ENCODE measurements at regions not wholly inside any gene's neighbourhood (a gene's known extent, or its start where the extent isn't known, plus 50 kb on each side); places are given as distances from the start of the nearest gene placed in this dataset.
"Not testable (repeated sequence)": the region's sequence is repeated elsewhere in the genome, so short reads cannot be mapped to it uniquely, and the experiment has no call there.

GRCh38 chr10:23513621-23514020 lies 74.7 kb downstream of the OTUD1 start:
- H3K23ac ChIP-seq (ENCODE audit: insufficient read length); H4K20me1 ChIP-seq (replicated peaks in 1 of 2; ENCODE audit: control insufficient read depth in 1 of 2, insufficient read depth in 2 of 2, low read length in 2 of 2); H3K79me2 ChIP-seq (ENCODE audit: control insufficient read depth in 1 of 2, insufficient read depth in 2 of 2, low read length in 2 of 2); H3K4ac ChIP-seq (replicated peaks; ENCODE audit: insufficient read length, low read depth, low read length); H3K23me2 ChIP-seq (ENCODE audit: low read depth, low read length); H3K14ac ChIP-seq (ENCODE audit: insufficient read length); FAIRE-seq; H2AK5ac ChIP-seq (ENCODE audit: low read depth, low read length); H2BK12ac ChIP-seq (ENCODE audit: low read depth, low read length); H2BK15ac ChIP-seq (ENCODE audit: low read length); H2BK120ac ChIP-seq (replicated peaks; ENCODE audit: low read depth, low read length); H2BK5ac ChIP-seq (ENCODE audit: low read depth, low read length); H3K36me3 ChIP-seq (ENCODE audit: control insufficient read depth in 2 of 4, insufficient read depth in 4 of 4, low read length in 3 of 4); H4K8ac ChIP-seq (ENCODE audit: extremely low read depth, insufficient read depth, low read length); H3K27me3 ChIP-seq (replicated peaks in 1 of 4; ENCODE audit: control insufficient read depth in 3 of 4, extremely low read depth in 1 of 4, insufficient read depth in 3 of 4, low read length in 3 of 4); H3K9ac ChIP-seq (replicated peaks in 1 of 4; ENCODE audit: extremely low read depth in 1 of 4, low read depth in 3 of 4, low read length in 3 of 4); H3K4me2 ChIP-seq (ENCODE audit: insufficient read depth in 1 of 2, low read depth in 2 of 2, low read length in 2 of 2); H3K18ac ChIP-seq (ENCODE audit: extremely low read depth, low read length); H3K4me1 ChIP-seq (replicated peaks in 1 of 4; ENCODE audit: control insufficient read depth in 3 of 4, insufficient read depth in 4 of 4, low read length in 3 of 4); H2AFZ ChIP-seq (ENCODE audit: low read length); POLR2A ChIA-PET (ENCODE audit: partially characterized antibody); H4K91ac ChIP-seq (replicated peaks; ENCODE audit: insufficient read length, low read length); H3K27ac ChIP-seq (ENCODE audit: low read depth, low read length); H3K4me3 ChIP-seq (ENCODE audit: extremely low read depth in 1 of 4, insufficient read depth in 2 of 4, low read depth in 3 of 4, low read length in 4 of 4); H3K56ac ChIP-seq (replicated peaks; ENCODE audit: insufficient read length, low read depth, low read length); H4K5ac ChIP-seq (ENCODE audit: insufficient read length, low read depth, low read length); H3K79me1 ChIP-seq (ENCODE audit: low read depth, low read length); H2BK20ac ChIP-seq (ENCODE audit: low read length); DNase-seq (ENCODE audit: low read depth in 1 of 2, low spot score in 2 of 2): not testable (repeated sequence)
- CTCF ChIA-PET (ENCODE audit: partially characterized antibody): interaction anchor here (0.8 to 2.0 kb wide), 4 partner anchors 15 to 182 kb away, joined by 3 to 5 read pairs (median 4); no protein-coding TSS in a partner anchor
- 90% methylated on average over 7 of the region's 7 CpGs; no CpG with 5 or more reads in 1 of the 2 experiments for WGBS, 2 experiments (ENCODE audit: extremely low coverage in 1 of 2, insufficient coverage in 1 of 2, insufficient read length in 1 of 2, insufficient replicate concordance in 2 of 2, low coverage in 1 of 2, low lambda C conversion rate in 2 of 2, missing lambda C conversion rate in 1 of 2)
- peaks cover 9 to 16% of the 10 kb centered on the region in 2 experiments for H3K9me3 ChIP-seq (ENCODE audit: insufficient read depth in 2 of 2, low read depth in 1 of 2, low read length in 1 of 2)
